HG02981 (cell line): ENCODE measurements at regions not wholly inside any gene's neighbourhood (a gene's known extent, or its start where the extent isn't known, plus 50 kb on each side); places are given as distances from the start of the nearest gene placed in this dataset.

Experiments
- ATAC-seq: cut with Tn5 transposase; IDR thresholded peaks from one replicate; pipeline ENCODE4 v1.9.1; 2021; ENCODE audit warnings: mild to moderate bottlenecking, moderate library complexity; ENCODE audit not compliant: unreplicated experiment

DNA sequence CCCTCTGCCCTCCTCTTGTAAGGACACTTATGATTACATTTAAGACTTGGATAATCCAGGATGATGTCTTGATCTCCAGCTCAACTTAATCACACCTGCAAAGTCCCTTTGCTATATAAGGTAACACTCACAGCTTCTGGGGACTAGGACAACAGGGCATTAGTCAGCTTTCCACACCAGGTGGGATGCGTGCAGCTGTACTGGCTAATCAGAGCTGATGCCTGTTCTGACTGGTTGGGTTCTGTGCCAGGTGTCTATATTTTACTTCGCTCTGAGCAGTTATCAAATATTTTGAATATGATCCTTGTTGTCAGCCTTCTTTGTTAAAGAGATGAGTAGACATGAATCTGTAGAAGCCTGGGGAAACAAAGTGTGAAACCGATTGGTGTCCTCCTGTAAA lies 115.5 kb upstream of the ATP8B1 start:
- no peak for ATAC-seq

DNA sequence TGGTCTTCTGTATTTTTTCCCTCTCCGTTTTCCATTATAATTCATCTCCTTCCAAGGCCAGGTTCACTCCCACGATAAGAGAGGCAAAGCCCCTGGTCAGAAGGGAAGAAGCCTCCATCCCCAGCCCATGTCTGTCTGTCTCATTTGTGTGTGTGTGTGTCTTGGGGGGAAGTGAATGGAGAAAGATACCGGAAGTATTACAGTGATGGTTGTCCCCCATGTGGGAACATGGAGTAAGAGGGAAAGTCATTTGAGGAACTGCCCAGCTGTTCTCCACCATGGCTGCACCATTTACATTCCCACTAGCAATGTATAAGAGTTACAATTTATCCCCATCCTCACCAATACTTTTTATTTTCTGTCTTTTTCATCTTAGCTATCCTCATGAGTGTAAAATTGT lies 113.6 kb upstream of the ATP8B1 start:
- no peak for ATAC-seq

DNA sequence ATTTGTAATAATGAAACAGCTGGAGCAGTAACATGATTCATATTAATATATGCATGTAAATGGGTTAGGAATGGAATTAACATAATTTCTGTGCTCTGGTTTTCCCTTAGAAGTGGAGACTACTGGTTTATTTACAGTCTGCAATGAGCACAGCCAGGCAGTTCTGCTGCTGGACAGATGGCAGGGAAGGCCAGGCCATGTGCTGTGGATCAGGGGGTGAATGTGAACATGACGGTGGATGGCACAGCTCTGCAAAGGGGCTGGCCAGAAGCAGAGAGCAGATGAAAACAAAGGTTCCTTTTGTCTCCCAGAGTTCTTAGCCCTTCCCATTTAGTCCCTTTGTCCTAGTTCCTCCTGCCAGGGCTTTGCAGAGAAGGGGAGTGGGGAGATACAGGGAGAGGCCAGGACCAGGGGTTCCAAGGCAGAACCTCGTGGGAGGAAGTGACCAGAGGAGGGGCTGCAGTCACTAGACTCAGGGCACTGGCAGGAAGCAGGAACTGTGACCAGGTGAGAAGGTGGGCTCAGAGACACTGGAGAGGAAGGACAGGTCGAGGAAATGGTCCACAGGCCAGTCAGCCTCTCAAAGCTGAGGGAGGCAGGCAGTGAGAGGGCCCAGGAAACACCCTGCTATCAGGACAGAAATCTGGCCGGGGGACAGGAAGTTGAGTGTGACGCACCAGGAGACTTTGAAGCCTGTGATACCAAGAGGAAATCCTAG lies 112.9 kb upstream of the ATP8B1 start:
- no peak for ATAC-seq

DNA sequence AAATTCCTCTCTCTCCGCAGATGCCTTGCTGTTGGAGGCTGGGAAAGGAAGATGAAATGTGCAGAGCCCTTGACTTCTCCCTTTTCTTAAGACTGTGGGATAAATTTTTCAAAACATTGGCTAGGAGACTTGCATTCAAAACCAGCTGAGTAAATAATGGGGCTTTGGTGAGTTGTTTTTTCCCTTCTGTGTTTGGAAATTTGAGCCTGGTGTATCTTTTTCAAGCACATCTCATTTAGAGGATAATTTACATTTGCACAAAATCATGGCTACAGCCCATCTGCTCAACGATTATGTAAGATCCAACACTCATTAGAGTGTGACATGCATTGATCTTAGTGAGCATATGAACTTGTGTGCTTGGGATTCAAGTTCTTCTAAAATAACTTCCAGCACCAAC lies 112.1 kb upstream of the ATP8B1 start:
- ATAC-seq, result no peak

DNA sequence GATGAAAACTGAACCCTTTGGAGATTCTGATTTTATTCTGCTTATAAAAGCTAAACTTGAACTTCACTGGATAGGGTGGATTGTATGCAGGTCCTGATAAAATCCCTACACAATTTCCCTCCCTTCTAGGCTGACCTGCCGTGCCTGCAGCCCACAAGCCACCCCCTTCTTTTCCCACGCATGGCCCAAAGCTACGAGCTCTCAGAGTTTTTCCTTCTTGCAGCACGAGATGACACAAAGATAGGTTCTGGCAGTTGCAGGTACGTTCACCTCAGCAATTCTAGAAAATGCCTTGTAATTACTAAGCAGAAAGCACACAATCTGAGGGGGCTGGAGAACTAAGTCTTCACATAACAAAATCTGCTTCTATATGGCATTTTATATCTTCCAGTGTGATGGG lies 110.6 kb upstream of the ATP8B1 start:
- ATAC-seq, result no peak

DNA sequence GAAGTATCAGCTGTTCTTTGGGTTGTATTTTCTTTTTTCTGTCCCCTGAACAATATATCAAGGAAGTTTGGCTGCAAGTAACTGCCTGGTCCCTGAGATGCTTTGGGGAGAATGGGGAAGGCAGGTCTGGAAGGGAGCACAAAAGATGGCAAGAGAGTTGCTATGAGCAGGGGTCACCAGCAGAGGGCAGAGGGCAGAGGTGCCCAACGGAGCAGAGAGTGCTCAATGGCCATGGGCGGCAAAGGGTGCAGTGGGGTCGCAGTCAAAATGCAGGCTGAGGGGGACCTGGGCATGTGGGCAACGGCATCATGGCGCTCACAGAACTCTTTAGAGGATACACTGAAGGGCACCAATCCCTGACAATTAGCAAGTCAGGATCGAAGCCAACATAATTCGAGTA lies 107.7 kb upstream of the ATP8B1 start:
- ATAC-seq, result no peak

DNA sequence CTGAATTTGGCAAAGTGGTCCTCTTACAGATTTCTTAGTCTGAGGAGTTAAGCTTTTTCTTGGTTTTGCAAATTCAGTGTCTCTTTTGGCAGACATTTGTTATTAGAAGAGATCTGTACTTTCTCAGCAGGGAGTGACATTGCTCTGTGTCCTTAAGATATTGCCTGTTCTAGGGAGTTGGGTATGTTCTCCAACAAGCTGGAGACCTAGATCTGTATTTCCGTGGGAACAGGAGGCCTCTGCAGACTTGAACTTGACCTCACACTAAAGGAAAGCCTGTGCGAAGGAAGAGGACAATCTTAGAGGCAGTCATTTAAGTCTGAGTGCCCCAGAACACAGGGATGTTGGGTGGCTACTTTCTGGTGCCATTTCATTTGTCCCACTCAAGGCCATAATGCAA lies 107.0 kb upstream of the ATP8B1 start:
- no peak for ATAC-seq

DNA sequence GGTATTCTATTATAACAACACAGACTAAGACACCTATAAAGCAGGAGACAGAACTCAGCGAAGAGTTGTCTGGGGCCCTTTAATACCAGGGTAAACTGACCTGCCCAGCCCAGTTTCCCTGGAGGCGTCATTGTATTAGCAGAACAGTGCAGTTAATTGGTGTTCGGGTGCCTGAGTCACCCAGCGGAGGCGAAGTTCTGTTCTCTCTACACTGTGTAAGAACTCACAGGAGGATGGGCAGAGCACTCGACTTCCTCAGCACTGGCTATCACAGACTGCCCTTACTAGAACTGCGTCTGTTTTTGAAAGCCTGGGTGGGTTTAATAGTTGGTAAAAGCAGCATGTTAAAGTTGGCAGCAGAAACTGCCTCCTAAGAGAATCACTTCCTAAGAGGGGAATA lies 106.5 kb upstream of the ATP8B1 start:
- no peak for ATAC-seq

DNA sequence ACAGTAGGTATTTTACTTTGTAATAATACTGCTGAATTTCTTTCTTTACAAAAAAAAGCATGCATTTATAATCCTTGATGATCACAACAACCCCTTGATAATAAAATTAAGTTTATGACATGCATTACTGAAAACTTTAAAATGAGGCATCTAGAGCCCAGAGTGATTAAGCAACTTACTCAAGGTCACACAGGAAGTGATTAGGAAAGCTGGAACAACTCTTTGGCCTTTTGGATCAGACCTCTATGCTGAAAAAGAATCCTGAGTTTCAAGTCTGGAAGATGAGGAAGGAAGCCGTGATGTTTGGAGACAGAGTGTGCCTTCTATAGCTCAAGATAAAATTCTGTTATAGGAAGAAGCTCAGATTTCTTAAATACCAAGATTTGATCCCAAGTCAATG lies 105.0 kb upstream of the ATP8B1 start:
- no peak for ATAC-seq

DNA sequence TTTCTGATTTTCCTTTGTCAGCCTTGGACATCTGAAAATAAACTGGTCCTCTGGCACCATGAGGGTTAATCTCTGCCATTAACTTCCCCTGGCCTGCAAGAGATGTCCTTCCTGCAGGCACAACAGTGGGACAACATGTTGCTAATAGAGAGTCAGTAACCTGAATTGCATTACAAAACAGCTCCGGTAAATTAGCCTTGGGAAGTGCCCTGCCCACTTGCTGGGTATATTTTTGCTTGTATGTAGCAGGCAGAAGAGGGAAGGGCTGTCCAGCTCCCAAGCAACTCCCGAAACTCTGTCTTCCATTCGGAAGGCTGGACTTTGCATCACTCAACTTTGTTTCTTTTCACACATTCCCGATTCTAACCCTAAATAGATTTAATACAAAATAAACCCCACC lies 104.4 kb upstream of the ATP8B1 start:
- no peak for ATAC-seq

DNA sequence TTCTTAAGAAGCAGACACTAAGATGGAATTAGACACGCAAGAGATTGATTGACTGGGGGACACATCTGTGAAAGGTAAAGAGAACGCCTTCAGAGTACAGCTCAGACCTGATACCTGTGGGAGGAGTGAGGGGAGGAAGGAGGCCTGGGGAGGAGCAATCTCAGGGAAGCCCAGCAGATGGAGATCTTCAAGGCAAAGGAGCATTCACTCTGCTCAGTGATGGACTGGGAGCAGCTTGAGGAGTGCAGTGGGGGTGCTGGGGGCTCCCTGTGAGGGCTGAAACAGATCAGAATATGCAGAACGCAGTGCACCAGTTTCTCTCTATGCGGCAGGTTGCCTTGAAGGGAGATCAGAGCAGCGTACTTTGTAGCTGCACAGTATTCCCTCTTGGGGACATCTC lies 103.7 kb upstream of the ATP8B1 start:
- ATAC-seq, result no peak

DNA sequence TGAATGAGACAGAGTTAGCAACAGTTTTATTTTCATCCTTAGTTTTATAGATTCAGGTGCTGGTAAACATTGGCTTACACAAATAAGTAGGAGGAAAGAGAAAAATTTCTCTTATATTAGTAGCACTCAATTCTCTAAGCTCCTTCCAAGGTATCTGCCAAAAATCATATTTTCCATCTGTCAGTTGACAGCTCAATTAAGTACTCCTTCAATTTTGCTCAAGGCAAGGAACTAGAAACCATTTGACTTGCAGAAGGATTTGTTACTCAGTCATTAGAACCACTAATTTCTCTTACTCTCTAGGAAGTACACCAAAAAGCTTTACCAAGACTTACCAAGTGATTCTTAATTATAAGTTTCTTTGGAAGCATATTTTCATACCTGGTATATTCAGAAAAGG lies 101.4 kb upstream of the ATP8B1 start:
- no peak for ATAC-seq

DNA sequence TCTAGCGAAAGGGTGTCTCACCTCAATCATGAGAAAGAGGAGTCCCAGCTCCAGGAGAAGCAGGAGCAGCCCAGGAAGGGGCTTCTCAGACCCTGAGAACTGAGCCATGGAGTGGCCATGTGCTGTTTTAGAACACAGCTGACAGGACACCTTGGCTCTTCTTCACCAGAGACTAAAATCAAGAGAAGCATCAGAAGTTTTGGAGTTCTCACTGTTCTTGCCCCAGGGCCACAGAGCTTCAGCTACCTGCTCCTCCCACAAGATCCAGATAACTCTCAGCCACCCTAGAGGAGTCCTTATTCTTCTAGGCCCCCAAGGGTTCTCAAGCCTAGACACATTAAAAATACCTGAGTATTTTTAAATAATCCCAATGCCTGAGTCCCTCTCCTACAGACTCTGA lies 99.6 kb upstream of the ATP8B1 start:
- ATAC-seq, result no peak

DNA sequence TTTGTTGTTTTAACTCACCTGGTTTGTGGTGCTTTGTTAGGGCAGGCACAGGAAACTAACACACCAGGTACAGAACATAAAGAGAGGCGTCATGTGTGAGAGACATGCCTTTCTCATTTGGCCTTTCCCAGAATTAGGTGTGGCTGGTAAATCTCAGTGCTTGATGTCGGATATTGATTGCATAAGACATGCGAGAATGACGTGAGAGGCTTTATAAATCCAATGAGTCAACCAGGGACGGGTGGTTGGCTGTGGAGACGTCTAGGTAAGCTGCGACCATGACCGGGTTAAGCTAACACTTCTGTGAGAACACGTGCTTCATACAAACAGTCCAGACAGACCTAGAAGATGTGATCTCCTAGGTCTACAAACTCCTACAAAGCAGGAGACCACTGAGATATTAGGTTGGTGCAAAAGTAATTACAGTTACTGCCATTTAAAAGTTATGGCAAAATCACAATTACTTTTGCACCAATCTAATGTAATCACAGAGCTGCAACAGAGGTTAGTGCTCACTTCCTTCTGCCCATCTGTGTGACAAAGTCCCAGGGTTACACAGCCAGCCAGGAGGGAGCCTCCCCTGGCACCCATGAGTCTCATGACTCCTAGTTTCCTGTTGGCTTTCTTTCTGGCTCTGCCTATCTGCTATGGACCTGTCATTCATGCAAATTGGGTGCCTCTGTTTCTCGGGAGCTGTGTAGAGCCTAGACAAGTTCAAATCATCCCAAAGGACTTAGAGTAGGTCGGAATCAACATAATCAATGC lies 98.9 kb upstream of the ATP8B1 start:
- ATAC-seq, result no peak

DNA sequence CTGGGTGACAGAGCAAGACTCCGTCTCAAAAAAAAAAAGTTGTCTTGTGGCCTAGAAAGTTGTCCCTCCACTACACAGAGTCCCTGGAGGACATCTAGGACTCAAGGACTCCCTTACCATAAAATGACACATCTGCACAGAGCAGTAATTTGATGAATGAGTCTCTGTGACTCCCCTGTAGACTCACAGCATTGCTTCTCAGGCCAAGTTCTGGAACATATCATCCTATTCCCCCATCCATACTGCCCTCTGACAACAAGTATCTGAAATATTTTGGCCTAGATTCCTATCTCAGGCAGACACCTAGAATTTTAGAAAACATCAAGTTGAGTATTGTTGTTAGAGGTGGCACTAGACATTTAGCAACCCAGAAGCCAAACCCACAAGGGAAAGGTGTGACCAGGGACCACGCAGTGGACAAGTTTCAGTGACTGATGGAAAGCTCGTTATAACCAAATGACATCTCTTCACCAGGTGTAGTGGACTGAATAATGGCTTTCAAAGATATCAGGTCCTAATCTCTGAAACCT lies 97.9 kb upstream of the ATP8B1 start:
- ATAC-seq, result no peak

DNA sequence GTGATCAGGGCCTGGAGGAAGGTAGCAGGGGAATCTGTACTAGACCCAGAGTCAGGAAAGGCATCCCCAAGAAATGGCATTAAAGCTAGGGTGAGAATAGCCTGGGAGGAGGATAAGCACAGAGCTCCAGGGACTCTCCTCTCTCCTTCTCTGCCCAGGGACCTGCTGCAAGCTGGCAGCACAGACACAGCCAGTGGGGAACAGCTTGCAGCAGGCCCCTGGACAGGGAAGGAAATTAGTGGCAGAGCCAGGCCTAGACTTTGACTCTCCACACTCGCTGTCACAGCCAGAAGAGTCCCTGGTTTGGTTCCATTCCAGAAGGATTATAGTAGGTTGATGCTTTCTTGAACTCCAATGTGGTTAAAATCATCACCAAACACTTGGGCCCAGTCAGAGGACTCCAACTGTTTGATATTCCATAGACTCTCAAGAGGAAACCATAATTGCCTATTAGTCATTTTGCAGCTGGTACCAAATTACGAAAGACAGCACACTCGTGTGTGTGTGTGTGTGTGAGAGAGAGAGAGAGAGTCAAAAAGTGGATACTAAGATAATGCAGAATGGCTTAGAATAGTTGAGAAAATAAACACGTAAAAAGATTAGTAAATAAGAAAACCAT lies 95.5 kb upstream of the ATP8B1 start:
- ATAC-seq, result no peak

DNA sequence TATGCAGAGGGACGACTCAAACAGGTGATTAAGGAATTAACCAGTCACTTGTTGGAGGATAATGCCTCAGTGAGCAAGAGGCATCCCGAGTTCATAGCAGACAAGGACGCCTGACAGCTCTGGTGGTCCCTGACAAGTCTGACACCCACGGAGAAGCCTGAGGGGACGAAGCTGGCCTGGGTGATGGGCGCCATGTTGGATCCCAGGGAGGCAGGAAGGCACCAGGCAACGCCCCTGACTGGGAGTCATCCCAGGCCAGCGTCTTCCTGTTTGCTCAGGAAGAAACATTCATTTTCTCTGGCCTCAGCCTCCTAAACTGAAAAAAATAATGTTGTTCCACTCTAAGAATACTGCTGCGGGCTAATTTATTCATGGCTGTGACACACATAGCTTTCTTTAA lies 92.1 kb upstream of the ATP8B1 start:
- ATAC-seq, result no peak

DNA sequence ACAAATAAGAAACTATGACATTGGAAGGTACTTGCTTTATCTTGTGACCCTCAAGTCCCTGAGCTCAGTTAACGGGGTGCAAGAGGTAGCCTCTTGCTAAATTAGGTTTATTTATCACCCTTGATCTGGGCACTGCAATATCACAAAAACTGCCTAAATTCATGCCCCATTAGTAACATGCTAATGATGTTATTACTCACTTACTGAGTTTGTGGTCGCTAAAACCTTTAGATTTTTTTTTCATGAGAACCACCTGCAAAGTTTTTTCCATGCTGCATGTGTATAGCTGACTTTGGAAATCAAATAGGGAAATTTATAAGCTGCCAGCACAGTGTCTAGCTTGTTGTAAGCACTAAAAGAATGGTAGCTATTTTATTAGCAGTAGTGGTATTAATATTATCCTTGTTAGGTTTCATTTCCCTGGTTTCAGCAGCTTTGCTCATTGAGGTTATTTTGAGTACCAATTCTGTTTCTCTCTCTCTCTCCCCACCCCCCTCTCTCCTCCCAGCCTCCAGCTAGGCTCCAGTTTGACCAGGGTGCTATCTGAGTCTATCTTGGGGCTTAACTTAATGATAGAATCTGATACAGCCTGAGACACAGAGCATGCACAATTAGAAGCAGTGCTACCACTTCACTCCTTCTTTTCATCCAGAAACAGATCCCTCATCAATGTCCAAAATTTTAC lies 88.7 kb upstream of the ATP8B1 start:
- ATAC-seq, result no peak

DNA sequence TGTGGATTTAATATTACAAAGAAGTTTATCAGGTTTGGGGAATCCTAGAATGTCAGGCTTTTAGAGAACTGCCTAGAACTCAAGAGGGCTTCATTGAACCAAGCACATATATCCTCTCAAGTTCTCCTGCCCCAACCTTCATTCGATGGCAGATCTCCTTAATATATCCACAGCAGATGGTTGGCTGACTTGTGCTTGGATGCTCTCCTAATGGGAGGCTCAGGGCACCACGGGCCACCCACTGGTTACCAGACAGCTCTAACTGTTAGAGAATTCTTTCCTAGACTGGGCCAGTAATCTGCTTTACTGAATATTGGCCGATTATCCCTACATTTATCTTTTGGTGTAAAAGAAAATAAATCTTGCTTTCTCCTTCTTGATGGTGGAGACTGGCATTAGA lies 87.2 kb upstream of the ATP8B1 start:
- ATAC-seq, result no peak

DNA sequence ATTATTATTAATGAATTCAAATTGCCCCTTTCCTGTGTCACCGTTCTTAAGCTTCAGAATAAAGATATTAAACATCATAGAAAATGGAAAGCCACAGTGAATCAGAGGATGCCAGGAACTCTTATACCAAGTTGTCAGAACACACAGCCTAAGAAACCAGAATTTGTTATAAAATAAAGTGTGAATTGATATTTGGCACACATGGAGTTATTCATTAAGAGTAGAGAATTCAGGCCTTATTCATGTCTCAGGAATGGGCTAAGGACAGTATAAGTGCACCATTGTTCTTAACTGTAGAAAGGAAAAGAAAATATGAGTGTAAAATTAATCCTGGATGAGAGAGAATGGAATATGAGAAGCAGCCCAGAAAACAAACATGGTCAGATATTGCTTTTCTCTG lies 86.7 kb upstream of the ATP8B1 start:
- ATAC-seq, result no peak

DNA sequence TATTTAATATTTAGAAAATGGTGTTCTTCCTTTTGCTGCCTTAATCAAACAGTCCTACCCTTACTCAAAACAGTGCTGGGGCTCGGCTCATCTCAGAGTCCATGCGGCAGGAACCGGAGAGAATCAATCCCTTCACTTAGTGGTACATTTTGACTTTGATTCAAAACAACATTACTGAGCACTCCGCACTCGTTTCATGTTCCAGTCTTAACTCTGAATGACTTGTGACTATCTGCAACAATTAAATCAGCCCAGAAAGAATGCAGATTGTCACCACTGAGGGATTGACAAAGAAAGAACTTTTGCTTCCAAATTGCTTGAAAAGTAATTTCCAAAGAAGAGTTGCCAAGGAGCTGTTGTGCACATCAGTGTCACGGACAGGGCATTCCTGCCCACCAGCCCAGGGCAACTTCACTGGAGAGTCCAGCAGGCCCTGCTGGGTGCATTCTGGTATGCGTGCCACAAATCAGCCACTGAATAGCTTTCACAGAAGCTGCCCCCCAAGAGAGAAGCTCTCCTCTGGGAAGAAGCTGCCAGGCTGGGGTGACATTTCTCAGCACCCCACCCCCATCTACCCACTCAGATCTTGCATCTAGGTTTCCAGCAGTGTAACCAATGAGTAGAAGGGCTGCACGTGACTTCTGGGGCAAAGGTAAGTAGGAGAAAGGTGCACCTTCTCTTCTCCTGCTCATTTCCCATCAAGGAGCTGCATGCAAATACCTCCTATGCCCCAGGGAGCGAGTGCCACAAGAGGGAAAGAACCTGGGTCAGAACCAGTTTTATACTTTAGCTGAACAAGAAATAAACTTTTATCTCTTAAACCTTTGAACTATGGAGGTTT lies 84.6 kb upstream of the ATP8B1 start:
- no peak for ATAC-seq
